NCI-H345 treated with DMSO at 0.1 percent for 48 hours (cell line): ENCODE measurements at regions not wholly inside any gene's neighbourhood (a gene's known extent, or its start where the extent isn't known, plus 50 kb on each side); places are given as distances from the start of the nearest gene placed in this dataset.

Experiments used
- DNase-seq: peaks from one replicate; lab custom pipeline; 2025; ENCODE audit not compliant: unreplicated experiment; lab: John Stamatoyannopoulos, UW

- DNase-seq = no peak
These were observed 1365.2 kb upstream of the ADGRL3 start for GRCh38 chr4:59834943-59835342.

GRCh38 chr4:59837751-59838150 lies 1362.4 kb upstream of the ADGRL3 start:
- no peak for DNase-seq

- DNase-seq = no peak
These were observed 1361.9 kb upstream of the ADGRL3 start for GRCh38 chr4:59838236-59838635.

DNA sequence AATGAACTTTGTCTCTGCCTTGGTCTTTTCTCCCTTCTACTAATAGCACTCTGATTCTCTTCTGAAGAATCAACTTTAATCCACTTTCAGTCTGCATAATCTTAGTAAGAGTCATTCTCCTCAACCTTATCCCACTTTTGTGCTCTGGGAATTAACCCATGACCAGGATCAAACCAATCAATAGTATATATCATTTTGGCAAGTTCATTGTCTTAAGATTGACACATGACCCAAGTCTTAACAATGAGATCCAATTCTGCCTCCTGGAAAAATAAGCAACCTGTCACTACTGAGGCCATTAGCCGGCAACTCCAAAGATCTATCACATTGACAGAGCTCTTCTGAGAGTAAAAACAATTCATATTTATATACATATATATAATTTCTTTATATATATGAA lies 1358.4 kb upstream of the ADGRL3 start:
- no peak for DNase-seq

DNA sequence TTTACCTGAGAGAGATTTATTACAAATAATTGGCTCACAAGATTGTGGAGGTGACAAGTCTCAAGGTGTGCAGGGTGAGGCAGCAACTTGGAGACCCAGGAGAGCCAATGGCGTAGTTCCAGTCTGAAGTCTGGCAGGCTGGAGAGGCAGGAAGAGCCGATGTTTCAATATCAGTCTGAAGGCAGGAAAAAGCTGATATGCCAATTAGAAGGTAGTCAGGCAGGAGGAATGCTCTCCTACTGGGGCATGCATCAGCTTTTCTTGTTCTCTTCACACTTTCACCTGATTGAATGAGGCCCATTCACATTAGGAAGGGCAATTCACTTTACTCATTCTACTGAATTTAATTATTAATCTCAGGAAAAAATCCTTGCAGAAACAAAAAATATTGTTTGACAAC lies 1351.7 kb upstream of the ADGRL3 start:
- no peak for DNase-seq

DNA sequence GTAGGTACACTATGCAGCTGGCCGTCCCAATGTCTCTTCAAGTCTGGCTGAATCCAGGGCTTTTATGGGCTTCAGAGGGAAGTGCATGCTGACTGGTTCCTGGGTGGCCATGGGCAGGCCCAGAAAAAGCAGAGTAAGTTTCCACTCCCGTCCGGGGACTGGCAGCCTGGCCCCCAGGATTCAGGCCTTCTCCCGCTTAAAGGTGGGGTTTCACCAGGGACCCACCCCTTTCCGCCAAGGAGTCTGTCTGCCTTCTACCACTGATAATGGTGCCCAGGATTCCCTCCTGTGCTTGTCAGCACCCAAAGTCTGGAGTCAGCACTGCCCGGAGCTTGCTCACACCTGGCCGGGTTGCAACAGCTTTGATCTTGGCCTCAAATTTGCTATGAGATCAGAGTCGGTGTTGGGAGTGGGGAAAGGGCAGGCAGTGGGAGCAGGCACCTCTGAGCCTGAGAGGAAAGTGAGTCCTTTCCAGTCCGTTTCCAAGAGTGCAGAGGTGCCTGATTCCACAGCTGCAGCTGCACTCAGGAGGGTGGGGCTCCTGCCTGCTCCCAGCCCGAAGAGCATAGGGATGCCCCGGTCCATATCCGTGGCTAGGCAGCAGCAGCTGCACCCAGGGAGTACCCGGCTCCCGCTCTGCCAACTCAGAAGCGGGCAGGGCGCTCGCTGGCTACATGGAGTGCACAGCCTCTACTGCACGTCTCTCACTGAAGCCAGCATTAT lies 1344.3 kb upstream of the ADGRL3 start:
- DNase-seq = no peak

DNA sequence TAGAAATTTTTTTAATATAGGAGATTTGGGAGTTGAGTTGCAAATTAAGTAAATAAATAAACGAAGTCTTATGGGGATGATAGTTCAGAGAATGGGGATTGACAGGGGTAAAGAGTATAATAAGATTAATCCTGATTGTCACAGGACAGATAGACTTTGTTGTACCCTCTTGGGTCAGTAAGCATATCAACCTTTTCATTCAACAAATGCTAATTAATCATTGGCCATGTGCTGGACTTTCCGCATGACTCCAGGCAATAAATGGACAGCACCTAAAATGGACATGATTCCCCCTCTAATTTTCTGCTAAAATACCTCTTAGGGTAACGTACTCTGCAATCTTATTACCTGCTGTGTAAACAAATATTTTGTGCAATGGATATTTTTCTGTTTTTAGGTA lies 1331.1 kb upstream of the ADGRL3 start:
- no peak for DNase-seq

GRCh38 chr4:59869559-59869958 lies 1330.6 kb upstream of the ADGRL3 start:
- DNase-seq = no peak

- no peak for DNase-seq
These were observed 1318.5 kb upstream of the ADGRL3 start for GRCh38 chr4:59881632-59882031.

DNA sequence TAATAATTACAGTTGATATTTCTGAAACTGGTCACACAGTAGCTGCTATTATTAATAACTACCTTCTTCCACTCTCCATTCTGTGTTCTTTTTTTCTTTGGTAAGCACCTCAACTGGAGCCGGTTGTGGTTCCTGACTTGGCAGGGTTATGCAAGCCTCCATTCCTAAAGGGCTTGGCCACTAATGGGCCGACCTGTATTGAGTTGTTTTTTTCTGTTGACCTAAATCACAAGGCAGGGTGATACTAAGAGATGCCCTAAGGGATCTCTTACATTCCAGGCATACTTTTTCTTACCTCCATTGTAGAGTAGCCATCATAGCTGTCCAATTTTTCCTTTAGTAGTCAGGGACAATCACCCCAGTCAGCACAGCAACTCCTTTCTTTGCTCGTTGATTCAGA lies 1295.8 kb upstream of the ADGRL3 start:
- DNase-seq = no peak

- DNase-seq = no peak
These were observed 1279.7 kb upstream of the ADGRL3 start for GRCh38 chr4:59920416-59920815.

DNA sequence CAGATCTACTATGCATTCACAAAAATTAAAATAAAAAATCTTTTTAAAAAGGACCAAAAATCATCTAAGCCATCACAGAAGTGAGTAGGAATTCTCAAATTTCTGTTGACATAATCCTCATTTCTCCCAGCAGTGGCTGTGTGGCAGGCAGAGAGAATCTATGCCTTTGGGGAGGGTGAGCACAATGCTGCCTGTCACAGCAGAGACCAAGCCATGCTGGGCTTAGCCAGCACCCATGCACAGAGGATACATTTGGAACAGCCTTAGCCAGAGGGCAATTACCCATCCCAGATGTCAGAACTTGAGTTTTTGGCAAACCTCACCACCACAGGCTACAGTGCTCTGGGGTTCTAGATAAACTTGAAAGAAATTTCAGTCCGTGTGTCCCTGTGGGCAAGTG lies 1274.8 kb upstream of the ADGRL3 start:
- no peak for DNase-seq

- DNase-seq = no peak
These were observed 1263.6 kb upstream of the ADGRL3 start for GRCh38 chr4:59936566-59936965.

- no peak for DNase-seq
These were observed 1262.0 kb upstream of the ADGRL3 start for GRCh38 chr4:59938166-59938565.

GRCh38 chr4:59945277-59945676 lies 1254.8 kb upstream of the ADGRL3 start:
- no peak for DNase-seq

DNA sequence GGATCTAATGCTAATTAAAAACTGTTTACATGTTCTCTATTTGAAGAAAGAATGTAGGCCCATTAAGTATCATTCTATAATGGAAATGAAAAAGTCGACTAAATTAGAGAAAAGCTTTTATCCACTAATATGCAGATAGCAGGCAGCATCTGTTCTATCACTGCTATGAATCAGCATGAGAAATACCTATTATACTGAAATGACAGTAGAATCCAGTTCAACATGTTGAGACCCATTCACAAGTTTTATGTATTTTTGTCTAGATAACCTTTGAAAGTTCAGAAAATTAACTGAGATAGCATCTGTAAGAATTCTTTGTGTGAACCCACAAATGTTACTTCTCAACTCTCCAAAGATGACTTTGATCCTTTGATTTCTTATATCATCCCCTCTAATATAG lies 1254.4 kb upstream of the ADGRL3 start:
- DNase-seq = no peak

- DNase-seq = no peak
These were observed 1243.8 kb upstream of the ADGRL3 start for GRCh38 chr4:59956366-59956765.

- DNase-seq = no peak
These were observed 1240.0 kb upstream of the ADGRL3 start for GRCh38 chr4:59960143-59960542.

- DNase-seq = no peak
These were observed 1233.4 kb upstream of the ADGRL3 start for GRCh38 chr4:59966758-59967157.

DNA sequence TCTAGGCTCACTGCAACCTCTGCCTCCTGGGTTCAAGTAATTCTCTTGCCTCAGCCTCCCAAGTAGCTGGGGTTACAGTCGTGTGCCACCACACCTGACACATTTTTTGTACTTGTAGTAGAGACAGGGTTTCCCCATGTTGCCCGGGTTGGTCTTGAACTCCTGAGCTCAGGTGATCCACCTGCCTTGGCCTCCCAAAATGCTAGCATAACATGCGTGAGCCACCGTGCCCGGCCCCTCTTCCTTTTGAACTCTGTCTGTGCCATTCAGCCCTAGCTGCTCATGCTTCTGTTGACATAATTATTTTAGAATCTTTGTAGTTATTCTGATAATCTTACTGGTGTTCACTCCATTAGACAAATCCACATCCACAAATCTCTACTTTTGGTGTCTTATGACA lies 1231.3 kb upstream of the ADGRL3 start:
- no peak for DNase-seq

DNA sequence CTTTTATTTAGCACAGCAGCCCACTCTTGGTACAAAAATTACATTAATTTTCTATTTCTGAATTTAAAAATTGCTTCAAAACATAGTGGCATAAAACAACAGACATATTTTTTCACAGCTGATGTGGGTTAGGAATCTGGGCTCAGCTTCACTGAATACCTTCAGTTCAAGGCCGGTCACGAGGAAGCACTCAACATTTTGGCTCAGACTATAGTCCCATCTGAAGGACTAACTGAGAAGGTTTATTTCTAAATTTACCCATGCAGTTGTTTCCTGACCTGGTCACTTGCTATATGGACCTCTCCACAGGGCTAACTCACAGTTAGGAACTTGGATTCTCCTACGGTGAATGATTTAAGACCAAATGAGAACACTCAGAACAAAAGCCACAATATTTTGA lies 1230.2 kb upstream of the ADGRL3 start:
- no peak for DNase-seq

DNA sequence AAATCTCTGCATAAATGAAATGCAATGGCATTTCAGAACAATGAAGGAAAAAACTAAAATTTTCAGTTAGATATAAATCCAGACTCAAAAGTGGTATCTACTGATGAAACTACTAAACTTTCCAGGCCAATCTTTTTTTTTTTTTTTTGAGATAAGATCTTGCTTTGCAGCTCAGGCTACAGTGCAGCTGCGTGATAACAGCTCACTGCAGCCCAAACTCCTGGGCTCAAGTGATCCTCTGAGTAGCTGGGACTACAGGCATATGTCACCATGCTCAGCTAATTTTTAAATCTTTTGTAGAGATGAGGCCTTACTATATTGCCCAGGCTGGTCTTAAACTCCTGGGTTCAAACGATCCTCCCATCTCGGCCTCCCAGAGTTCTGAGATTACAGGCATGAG lies 1228.2 kb upstream of the ADGRL3 start:
- DNase-seq = no peak

DNA sequence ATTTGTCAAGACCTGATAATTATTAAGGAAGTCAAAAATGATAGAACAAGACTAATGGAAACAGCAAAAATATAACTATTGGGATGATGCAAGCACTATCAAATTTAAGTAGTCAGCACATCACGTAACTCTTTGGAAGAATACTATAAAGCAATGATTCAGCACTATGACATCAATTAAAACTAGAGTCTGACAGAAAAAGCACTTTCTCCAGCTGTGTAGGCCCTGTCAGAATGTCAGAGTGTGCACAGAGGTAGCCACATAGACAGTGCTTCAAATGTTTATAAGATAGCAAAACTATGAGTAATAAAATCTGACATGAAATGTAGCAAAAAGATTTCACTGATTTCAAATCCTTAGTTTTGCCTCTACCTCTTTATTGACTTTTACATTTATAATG lies 1226.6 kb upstream of the ADGRL3 start:
- no peak for DNase-seq
